Skeletal muscle tissue (tissue), 3 donors: ENCODE measurements at regions not wholly inside any gene's neighbourhood (a gene's known extent, or its start where the extent isn't known, plus 50 kb on each side); places are given as distances from the start of the nearest gene placed in this dataset.

Source experiments
- H3K27ac ChIP-seq: one replicate; pipeline ENCODE4 v1.7.0; 2013; ENCODE audit warnings: mild to moderate bottlenecking, low read depth, low read length, inconsistent platforms
- H3K27me3 ChIP-seq, 3 donors: one replicate each; pipeline ENCODE4 v1.7.0; 2013; ENCODE audit warnings: low read length in 3 of 3; ENCODE audit not compliant: control insufficient read depth in 3 of 3, insufficient read depth in 3 of 3
- H3K36me3 ChIP-seq, 3 donors: one replicate each; pipeline ENCODE4 v1.7.0; 2013; ENCODE audit warnings: low read length in 3 of 3; ENCODE audit not compliant: control insufficient read depth in 3 of 3, insufficient read depth in 3 of 3
- H3K4me1 ChIP-seq, 3 donors: one replicate each; pipeline ENCODE4 v1.7.0; 2013; ENCODE audit warnings: low read length in 3 of 3, mild to moderate bottlenecking in 3 of 3; ENCODE audit not compliant: control insufficient read depth in 3 of 3, insufficient read depth in 3 of 3
- H3K4me3 ChIP-seq, 3 donors: one replicate each; pipeline ENCODE4 v1.7.0; 2013; ENCODE audit warnings: low read length in 3 of 3
- H3K9ac ChIP-seq, 3 donors: one replicate each; pipeline ENCODE4 v1.7.0; 2013; ENCODE audit warnings: low read length in 3 of 3, mild to moderate bottlenecking in 3 of 3, moderate library complexity in 2 of 3, low read depth in 1 of 3
- H3K9me3 ChIP-seq, 3 donors: one replicate each; pipeline ENCODE4 v1.7.0; 2013; ENCODE audit warnings: low read length in 3 of 3; ENCODE audit not compliant: control insufficient read depth in 3 of 3
- donor health status: Osteomylitis.

DNA sequence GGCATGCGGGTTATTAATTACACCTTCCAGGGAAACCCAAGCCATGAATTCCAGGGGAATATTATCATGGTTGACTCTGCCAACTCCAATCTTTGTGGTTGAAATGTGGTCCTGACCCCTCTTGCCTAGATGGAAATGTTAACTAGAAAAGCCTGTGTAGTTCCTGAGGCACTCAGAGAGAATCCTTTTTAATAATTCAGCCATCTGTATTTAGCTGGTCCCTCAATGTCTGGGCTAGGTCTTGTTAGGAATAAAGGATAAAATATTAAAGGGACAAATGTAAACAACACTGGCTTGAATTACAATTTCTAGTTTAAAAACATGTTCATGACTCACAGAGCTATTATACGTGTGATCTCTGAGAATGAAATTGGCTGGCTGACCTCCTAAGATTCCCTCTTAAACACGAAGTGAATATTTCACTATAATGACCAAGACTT lies 435.2 kb upstream of the SUCLG2 start:
- H3K9ac ChIP-seq = no peak overlapping the region

DNA sequence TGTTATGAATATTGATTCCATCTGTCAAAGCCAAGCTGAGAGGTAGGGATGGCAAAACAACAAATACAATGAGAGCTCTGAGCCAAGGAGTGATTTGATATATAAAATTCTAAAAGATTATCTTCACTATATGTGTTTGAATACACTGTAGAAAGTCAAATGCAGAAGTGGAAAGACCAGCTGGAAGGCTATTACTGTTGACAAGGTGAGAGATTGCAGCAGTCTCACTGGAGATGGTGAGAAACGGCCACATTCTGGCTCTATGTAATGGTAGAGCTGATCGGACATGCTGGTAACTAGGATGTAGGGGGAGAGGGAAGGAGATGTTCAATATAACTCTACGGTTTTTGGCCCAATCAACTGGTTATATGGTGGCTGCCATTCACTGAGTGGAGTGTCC lies 434.2 kb upstream of the SUCLG2 start:
- Histone ChIP-seq H3K27ac (no peak overlapping the region), H3K27me3 (no peaks in the 10 kb centered on the region), H3K9me3 (no peaks in the 10 kb centered on the region), H3K4me1 (no peaks in the 10 kb centered on the region), H3K9ac (no peak overlapping the region), H3K36me3 (no peaks in the 10 kb centered on the region), H3K4me3 (no peak overlapping the region)

More for the DNA sequence above, 435.2 kb upstream of the SUCLG2 start:
- no peaks in the 10 kb centered on the region for H3K36me3 ChIP-seq
- no peak overlapping the region for H3K4me3 ChIP-seq
- no peaks in the 10 kb centered on the region for H3K4me1 ChIP-seq
- no peaks in the 10 kb centered on the region for H3K27me3 ChIP-seq
- H3K27ac ChIP-seq = no peak overlapping the region
- no peaks in the 10 kb centered on the region for H3K9me3 ChIP-seq

DNA sequence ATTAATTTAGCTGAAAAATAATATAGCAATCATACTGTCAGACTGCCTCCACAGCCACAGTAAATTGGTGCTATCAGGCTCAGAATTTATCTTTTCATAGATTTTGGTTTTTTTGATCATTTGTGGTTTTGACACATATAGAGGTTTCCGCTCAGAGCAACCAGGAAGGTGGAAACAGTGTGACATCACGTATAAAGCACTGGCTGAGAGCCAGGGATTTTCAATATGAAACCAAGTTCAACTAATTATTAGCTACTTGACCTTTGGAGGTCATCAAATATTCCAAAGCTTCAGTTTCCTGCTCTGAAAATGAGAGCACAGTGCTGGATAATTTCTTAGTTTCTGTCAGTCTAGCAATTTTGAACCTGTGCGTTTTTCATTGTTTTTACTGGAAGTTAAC lies 433.8 kb upstream of the SUCLG2 start:
- Histone ChIP-seq H3K9ac (no peak overlapping the region), H3K9me3 (no peaks in the 10 kb centered on the region), H3K4me1 (no peaks in the 10 kb centered on the region), H3K36me3 (no peaks in the 10 kb centered on the region), H3K4me3 (no peak overlapping the region), H3K27ac (no peak overlapping the region), H3K27me3 (no peaks in the 10 kb centered on the region)

DNA sequence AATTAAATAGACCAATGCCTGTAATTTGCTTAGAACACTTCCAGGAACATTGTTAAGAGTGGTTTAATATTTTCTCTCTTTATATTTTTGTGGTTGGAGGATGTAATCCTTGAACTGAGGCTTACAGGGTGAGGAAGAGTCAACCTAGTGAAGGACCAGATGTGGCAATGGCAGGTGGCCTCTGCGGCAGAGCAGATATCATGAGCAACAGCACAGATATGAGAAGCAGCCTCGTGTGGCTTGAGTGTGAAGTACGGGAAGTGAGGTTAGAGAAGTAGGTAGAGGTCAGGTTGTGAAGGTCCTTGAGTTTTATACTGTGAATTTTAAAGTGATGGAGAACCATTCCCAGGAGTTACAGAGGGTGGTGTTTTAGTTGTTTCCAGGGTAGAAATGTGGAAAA lies 417.6 kb upstream of the SUCLG2 start:
- H3K4me1 ChIP-seq = no peaks in the 10 kb centered on the region
- H3K36me3 ChIP-seq = no peaks in the 10 kb centered on the region
- no peak overlapping the region for H3K4me3 ChIP-seq
- H3K9me3 ChIP-seq = no peaks in the 10 kb centered on the region
- H3K27ac ChIP-seq = no peak overlapping the region
- no peaks in the 10 kb centered on the region for H3K27me3 ChIP-seq
- no peak overlapping the region for H3K9ac ChIP-seq

DNA sequence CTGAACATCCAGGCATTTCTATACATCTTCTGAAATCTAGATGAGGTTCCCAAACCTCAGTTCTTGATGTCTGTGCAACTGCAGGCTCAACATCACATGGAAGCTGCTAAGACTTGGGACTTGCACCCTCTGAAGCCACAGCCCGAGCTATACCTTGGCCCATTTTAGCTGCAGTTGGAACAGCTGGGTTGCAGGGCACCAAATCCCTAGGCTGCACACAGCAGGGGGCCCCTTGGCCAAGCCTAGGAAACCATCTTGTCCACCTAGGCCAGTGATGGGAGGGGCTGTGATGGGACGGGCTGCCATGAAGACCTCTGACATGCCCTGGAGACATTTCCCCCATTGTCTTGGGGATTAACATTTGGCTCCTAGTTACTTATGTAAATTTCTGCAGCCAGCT lies 415.8 kb upstream of the SUCLG2 start:
- no peaks in the 10 kb centered on the region for H3K9me3 ChIP-seq
- H3K36me3 ChIP-seq = no peaks in the 10 kb centered on the region
- H3K9ac ChIP-seq = no peak overlapping the region
- no peak overlapping the region for H3K4me3 ChIP-seq
- H3K4me1 ChIP-seq = no peaks in the 10 kb centered on the region
- H3K27ac ChIP-seq = no peak overlapping the region
- H3K27me3 ChIP-seq = no peaks in the 10 kb centered on the region

DNA sequence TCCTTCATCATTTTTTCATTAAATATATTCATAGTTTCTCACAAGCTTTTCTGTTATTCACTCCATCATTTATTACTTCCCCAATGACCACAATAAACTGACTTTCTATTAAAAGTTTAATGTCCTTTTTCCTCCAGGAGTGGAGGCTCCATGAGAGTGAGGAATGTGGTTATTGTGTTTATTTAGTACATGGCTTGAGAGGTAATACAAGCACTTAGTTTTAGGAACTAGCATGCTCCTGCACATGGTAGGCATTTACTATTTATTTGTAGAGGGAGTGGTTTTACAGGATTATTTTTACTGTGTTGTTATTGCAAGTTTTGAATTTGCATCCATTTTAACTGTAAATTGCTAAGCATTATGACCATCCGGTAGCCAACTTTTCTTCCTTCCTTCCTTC lies 412.9 kb upstream of the SUCLG2 start:
- Histone ChIP-seq H3K4me1 (no peaks in the 10 kb centered on the region), H3K9ac (no peak overlapping the region), H3K27ac (no peak overlapping the region), H3K27me3 (no peaks in the 10 kb centered on the region), H3K36me3 (no peaks in the 10 kb centered on the region), H3K4me3 (no peak overlapping the region), H3K9me3 (no peaks in the 10 kb centered on the region)

DNA sequence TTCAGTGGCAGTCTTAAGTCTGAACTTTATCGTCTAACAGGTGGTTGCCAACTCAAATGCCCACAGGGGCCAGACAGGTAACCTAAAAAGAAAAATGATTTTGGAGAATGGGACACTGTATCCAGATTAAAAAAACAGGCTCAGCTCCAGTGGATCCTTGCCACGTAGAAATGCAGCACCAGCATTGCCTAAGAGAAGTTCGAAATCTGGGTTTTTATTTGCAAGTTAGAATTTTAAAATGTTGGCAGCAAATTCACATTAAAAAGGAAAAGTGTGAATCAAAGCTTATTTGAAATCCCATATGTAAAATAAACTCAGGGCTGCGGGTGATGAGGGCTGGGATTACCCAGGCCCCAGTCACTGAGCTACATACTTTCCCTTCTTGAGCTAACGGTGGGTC lies 408.5 kb upstream of the SUCLG2 start:
- Histone ChIP-seq H3K27me3 (no peaks in the 10 kb centered on the region), H3K36me3 (no peaks in the 10 kb centered on the region)

DNA sequence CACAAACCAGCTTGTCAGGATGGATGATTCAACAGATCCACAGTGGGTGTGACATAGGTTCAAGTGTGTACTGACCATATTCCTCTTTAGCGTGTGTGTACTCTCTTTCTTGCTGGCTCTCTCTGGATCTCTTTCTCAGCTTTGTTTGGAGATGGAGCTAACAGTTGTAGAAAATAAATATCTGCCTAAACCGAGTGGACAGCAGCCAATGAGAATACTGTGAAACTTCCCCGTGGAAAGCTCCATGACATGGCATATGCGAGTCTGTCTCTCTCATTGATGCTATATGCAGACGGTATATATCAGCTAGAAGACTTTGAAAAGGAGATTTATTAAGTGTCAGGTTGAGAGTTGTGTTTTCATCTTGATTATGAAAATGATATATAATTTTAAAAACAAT lies 406.5 kb upstream of the SUCLG2 start:
- Histone ChIP-seq H3K9ac (no peak overlapping the region), H3K4me3 (no peak overlapping the region), H3K4me1 (no peaks in the 10 kb centered on the region), H3K9me3 (no peaks in the 10 kb centered on the region), H3K27ac (no peak overlapping the region), H3K36me3 (no peaks in the 10 kb centered on the region), H3K27me3 (no peaks in the 10 kb centered on the region)

More for the DNA sequence above, 408.5 kb upstream of the SUCLG2 start:
- Histone ChIP-seq H3K9ac (no peak overlapping the region), H3K27ac (no peak overlapping the region), H3K9me3 (no peaks in the 10 kb centered on the region), H3K4me1 (no peaks in the 10 kb centered on the region), H3K4me3 (no peak overlapping the region)

DNA sequence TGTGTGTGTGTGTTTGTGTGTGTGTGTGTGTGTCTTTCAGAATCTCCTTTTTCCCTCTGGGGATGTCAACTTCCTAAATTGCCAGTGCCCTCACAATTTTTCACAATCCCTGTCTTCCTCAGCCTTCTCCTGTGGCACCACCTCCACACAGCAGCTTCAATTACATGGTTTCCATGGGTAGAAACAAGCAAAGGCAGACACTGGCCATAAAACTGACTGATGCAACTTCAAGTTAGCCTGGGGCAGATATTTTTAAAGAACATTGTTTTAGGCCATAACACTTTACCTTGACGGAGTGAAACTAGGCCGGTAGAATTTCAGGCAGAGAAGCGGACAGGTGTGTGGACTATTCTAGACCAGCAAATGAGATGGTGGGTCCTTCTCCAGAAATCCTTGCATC lies 405.8 kb upstream of the SUCLG2 start:
- no peaks in the 10 kb centered on the region for H3K27me3 ChIP-seq

DNA sequence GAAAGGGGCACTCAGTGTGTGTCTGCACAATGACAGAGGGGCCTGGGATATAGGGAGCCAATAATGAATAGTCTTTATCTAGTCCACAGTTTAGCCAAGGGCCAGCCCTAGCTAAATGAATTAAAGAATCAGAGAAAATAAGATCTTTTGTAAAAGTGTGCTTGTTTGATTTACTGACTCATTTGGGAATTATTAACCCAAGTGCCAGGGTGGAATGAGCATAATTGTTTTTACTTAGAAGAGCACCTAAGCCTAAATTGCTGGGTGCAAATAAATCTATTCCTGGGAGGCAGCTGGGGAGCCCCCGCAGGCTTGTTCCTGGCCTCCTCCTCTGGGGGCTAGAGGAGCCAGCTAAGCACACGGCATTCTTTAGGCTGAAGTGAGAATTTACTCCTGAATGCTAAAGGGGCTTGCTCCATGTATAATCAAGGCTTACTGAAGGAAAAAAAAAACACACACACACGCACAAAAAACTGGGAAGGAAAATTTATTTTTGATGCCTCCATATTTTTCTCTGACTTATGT lies 405.3 kb upstream of the SUCLG2 start:
- H3K4me1 ChIP-seq = no peaks in the 10 kb centered on the region
- H3K9ac ChIP-seq = no peak overlapping the region
- H3K27ac ChIP-seq = no peak overlapping the region
- H3K36me3 ChIP-seq = no peaks in the 10 kb centered on the region
- no peak overlapping the region for H3K4me3 ChIP-seq
- no peaks in the 10 kb centered on the region for H3K9me3 ChIP-seq
- H3K27me3 ChIP-seq = no peaks in the 10 kb centered on the region

More for the DNA sequence above, 405.8 kb upstream of the SUCLG2 start:
- no peak overlapping the region for H3K9ac ChIP-seq
- no peak overlapping the region for H3K27ac ChIP-seq
- no peak overlapping the region for H3K4me3 ChIP-seq
- no peaks in the 10 kb centered on the region for H3K4me1 ChIP-seq
- H3K36me3 ChIP-seq = no peaks in the 10 kb centered on the region
- H3K9me3 ChIP-seq = no peaks in the 10 kb centered on the region
